ENCODE measurements at regions not wholly inside any gene's neighbourhood (a gene's known extent, or its start where the extent isn't known, plus 50 kb on each side); places are given as distances from the start of the nearest gene placed in this dataset.
"Not testable (repeated sequence)": the region's sequence is repeated elsewhere in the genome, so short reads cannot be mapped to it uniquely, and the experiment has no call there.

- ChIA-PET CTCF (no interaction called here), POLR2A (no interaction called here)
- no peak for DNase-seq (ENCODE audit: extremely low spot score)
- TF ChIP-seq CTCF (IDR thresholded peaks at IDR 0.05; ENCODE audit: control extremely low read depth, extremely low read depth, low read depth, missing control alignments), result no peak
These were observed 620.2 kb downstream of the ETNK1 start for GRCh38 chr12:23245186-23245585.

GRCh38 chr12:23253191-23253590, 628.2 kb downstream of the ETNK1 start:
- ChIA-PET POLR2A (no interaction called here), CTCF (no interaction called here)
- no peak for TF ChIP-seq CTCF (IDR thresholded peaks at IDR 0.05; ENCODE audit: control extremely low read depth, extremely low read depth, low read depth, missing control alignments)
- no peak for DNase-seq (ENCODE audit: extremely low spot score)

GRCh38 chr12:23253910-23254309, 628.9 kb downstream of the ETNK1 start:
- POLR2A ChIA-PET; DNase-seq (ENCODE audit: extremely low spot score); CTCF ChIA-PET: not testable (repeated sequence)

GRCh38 chr12:23259558-23259957, 634.6 kb downstream of the ETNK1 start:
- TF ChIP-seq CTCF (IDR thresholded peaks at IDR 0.05; ENCODE audit: control extremely low read depth, extremely low read depth, low read depth, missing control alignments), result no peak
- ChIA-PET POLR2A (no interaction called here), CTCF (no interaction called here)
- DNase-seq (ENCODE audit: extremely low spot score), result no peak

- no peak for DNase-seq (ENCODE audit: extremely low spot score)
- TF ChIP-seq CTCF (IDR thresholded peaks at IDR 0.05; ENCODE audit: control extremely low read depth, extremely low read depth, low read depth, missing control alignments), result no peak
- ChIA-PET POLR2A (no interaction called here), CTCF (no interaction called here)
These were observed 637.7 kb downstream of the ETNK1 start for GRCh38 chr12:23262670-23263069.

GRCh38 chr12:23277831-23278230, 652.9 kb downstream of the ETNK1 start:
- TF ChIP-seq CTCF (IDR thresholded peaks at IDR 0.05; ENCODE audit: control extremely low read depth, extremely low read depth, low read depth, missing control alignments), result no peak
- CTCF ChIA-PET, result interaction anchor here (1.9 to 2.9 kb wide), 2 partner anchors 11 to 26 kb away, joined by 7 to 10 read pairs; no protein-coding TSS in a partner anchor
- DNase-seq (ENCODE audit: extremely low spot score), result no peak
- POLR2A ChIA-PET, result no interaction called here

GRCh38 chr12:23281295-23281694, 656.3 kb downstream of the ETNK1 start:
- no peak for TF ChIP-seq CTCF (IDR thresholded peaks at IDR 0.05; ENCODE audit: control extremely low read depth, extremely low read depth, low read depth, missing control alignments)
- no peak for DNase-seq (ENCODE audit: extremely low spot score)
- POLR2A ChIA-PET, result no interaction called here
- CTCF ChIA-PET, result no interaction called here

All from GM10248 (cell line).